Liver (tissue), 3 donors: ENCODE measurements at regions not wholly inside any gene's neighbourhood (a gene's known extent, or its start where the extent isn't known, plus 50 kb on each side); places are given as distances from the start of the nearest gene placed in this dataset.

Source experiments
- CTCF ChIP-seq: fragments of 150-350 bp; IDR thresholded peaks from 2 replicates; pipeline ENCODE4 v1.5.1; 2017; ENCODE audit warnings: improper control_type of control experiment, low read depth, low read length; ENCODE audit not compliant: missing input control
- EGR1 ChIP-seq, 2 donors: IDR thresholded peaks; 2 replicates each; pipeline ENCODE4 v1.6.1; 2016 to 2018; ENCODE audit warnings: antibody characterized with exemption in 2 of 2, low read depth in 2 of 2
- RAD21 ChIP-seq, 2 donors: IDR thresholded peaks; 2 replicates each; pipeline ENCODE4 v1.6.1; 2016; ENCODE audit warnings: antibody characterized with exemption in 2 of 2, mild to moderate bottlenecking in 2 of 2
- REST ChIP-seq: IDR thresholded peaks from 2 replicates; pipeline ENCODE4 v1.6.1; 2016; ENCODE audit warnings: antibody characterized with exemption, mild to moderate bottlenecking
- SP1 ChIP-seq: IDR thresholded peaks from 2 replicates; pipeline ENCODE4 v1.6.1; 2018; ENCODE audit warnings: antibody characterized with exemption, mild to moderate bottlenecking
- TAF1 ChIP-seq: conservative IDR thresholded peaks from 2 replicates; pipeline ENCODE4 v1.6.1; 2016; ENCODE audit warnings: antibody characterized with exemption, mild to moderate bottlenecking
- TF ChIP-seq, protein P1 (sequence below): IDR thresholded peaks from 2 replicates; pipeline ENCODE4 v1.6.1; 2016; ENCODE audit warnings: antibody characterized with exemption
- donor health status: healthy.
- donor health status: healthy.

DNA sequence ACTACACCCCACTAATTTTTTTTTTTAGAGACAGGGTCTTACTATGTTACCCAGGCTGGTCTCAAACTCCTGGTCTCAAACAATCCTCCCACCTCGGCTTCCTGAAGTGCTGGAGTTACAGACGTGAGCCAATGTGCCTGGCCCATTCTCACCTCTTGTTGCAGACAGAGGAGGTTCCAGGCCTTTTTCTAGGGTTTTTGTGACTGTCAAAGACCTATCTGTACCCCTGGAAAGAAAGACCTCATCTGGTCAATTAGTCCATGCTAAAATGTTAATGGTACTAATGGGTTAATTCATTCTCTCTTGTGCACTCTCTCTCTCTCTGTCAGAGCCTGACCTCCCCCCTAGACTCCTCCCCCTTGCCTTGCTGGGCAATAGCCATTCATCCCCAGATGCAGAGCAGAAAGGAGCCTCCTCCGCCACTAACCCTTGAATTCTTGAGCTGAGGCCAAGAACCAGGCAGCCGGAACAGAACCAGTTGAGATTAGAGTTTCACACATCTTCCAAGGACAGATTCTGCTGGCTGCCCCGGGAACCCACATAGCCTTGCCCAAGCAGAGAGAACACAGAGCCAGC is 209.7 kb downstream of the SKIDA1 start:
- TF ChIP-seq SP1 (peak; percentile 42), RAD21 (IDR thresholded peaks at IDR 0.05) (peak in 1 of 2 donors; percentile 33), CTCF (no peak), REST (no peak), EGR1 (IDR thresholded peaks at IDR 0.05; ENCODE audit: low read depth in 2 of 2) (no peak), TAF1 (no peak)
- TF ChIP-seq, protein P1, sequence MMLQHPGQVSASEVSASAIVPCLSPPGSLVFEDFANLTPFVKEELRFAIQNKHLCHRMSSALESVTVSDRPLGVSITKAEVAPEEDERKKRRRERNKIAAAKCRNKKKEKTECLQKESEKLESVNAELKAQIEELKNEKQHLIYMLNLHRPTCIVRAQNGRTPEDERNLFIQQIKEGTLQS, result no peak
